ENCODE measurements at regions not wholly inside any gene's neighbourhood (a gene's known extent, or its start where the extent isn't known, plus 50 kb on each side); places are given as distances from the start of the nearest gene placed in this dataset.

GRCh38 chr7:136180984-136181383, 203.8 kb upstream of the MTPN start:
- Histone ChIP-seq H3K18ac (ENCODE audit: low read depth, low read length) (no peak overlapping the region), H3K56ac (ENCODE audit: extremely low read depth, insufficient read depth, low read length) (no peak overlapping the region), H3K4me3 (ENCODE audit: insufficient read depth, low read depth, low read length) (no peak overlapping the region), H3K79me1 (ENCODE audit: low read depth in 1 of 2, low read length in 2 of 2) (no peaks in the 10 kb centered on the region), H4K8ac (ENCODE audit: low read depth in 2 of 2, low read length in 2 of 2) (no peak overlapping the region), H3K4ac (ENCODE audit: low read depth, low read length) (no peak overlapping the region), H2AFZ (replicated peaks; ENCODE audit: low read length, poor library complexity) (no peak overlapping the region), H3K23ac (ENCODE audit: low read depth, low read length) (no peak overlapping the region), H4K91ac (ENCODE audit: insufficient read depth, low read depth, low read length) (no peak overlapping the region), H3K27me3 (ENCODE audit: control insufficient read depth, insufficient read depth, low read length) (no peaks in the 10 kb centered on the region), H2BK5ac (ENCODE audit: low read depth, low read length, poor library complexity, severe bottlenecking) (no peak overlapping the region), H2AK9ac (replicated peaks; ENCODE audit: low read depth, low read length, poor library complexity) (no peak overlapping the region), H4K5ac (ENCODE audit: low read depth, low read length) (no peak overlapping the region), H3K9me1 (ENCODE audit: insufficient read depth, low read length) (no peaks in the 10 kb centered on the region), H4K20me1 (ENCODE audit: insufficient read depth, low read length) (no peaks in the 10 kb centered on the region), H2BK15ac (ENCODE audit: low read depth, low read length) (no peak overlapping the region), H3K4me2 (ENCODE audit: low read depth, low read length) (no peak overlapping the region), H3K4me1 (ENCODE audit: control insufficient read depth, insufficient read depth, low read length) (no peaks in the 10 kb centered on the region), H2BK120ac (ENCODE audit: low read depth, low read length) (no peak overlapping the region), H2AK5ac (ENCODE audit: low read depth, low read length) (no peak overlapping the region), H3K9ac (ENCODE audit: low read depth, low read length) (no peak overlapping the region), H3K27ac (ENCODE audit: insufficient read depth, low read length) (no peak overlapping the region), H3K14ac (replicated peaks; ENCODE audit: low read depth, low read length) (no peak overlapping the region), H3K36me3 (ENCODE audit: control insufficient read depth, insufficient read depth, low read length) (no peaks in the 10 kb centered on the region), H3K9me3 (ENCODE audit: control insufficient read depth, insufficient read depth, low read length) (no peaks in the 10 kb centered on the region), H2BK20ac (ENCODE audit: low read depth, low read length) (no peak overlapping the region)
- ChIA-PET POLR2A (ENCODE audit: unreplicated experiment) (no interaction called here), CTCF (interaction anchor here (0.6 kb wide), 1 partner anchor 19 kb away, joined by 4 read pairs; no protein-coding TSS in a partner anchor)
- intact Hi-C loops (cut with micrococcal nuclease) = no loop called here
- in situ Hi-C loops (cut with MboI; ENCODE audit: low sequenced_read_pairs) = no loop called here
- DNase-seq (no peak), ATAC-seq (ENCODE audit: low read depth) (no peak)
- no peak for TF ChIP-seq MAFK (IDR thresholded peaks at IDR 0.05; ENCODE audit: low read depth, low read length)
- TF ChIP-seq CEBPB (IDR thresholded peaks at IDR 0.05; ENCODE audit: low read depth, low read length) = no peak
- no peak for TF ChIP-seq SMC3 (IDR thresholded peaks at IDR 0.05; ENCODE audit: low read depth, low read length)
- TF ChIP-seq CTCF (conservative IDR thresholded peaks at IDR 0.05; ENCODE audit: low read depth, low read length) = no peak
- TF ChIP-seq USF2 (IDR thresholded peaks at IDR 0.05; ENCODE audit: low read depth, low read length) = no peak
- TF ChIP-seq CHD1 (IDR thresholded peaks at IDR 0.05; ENCODE audit: low read depth, low read length) = no peak
- TF ChIP-seq ELK1 (IDR thresholded peaks at IDR 0.05; ENCODE audit: borderline replicate concordance, low read depth, low read length) = no peak
- TF ChIP-seq FOS (IDR thresholded peaks at IDR 0.05; ENCODE audit: low read depth, low read length) = no peak
- no peak for TF ChIP-seq NFE2L2 (IDR thresholded peaks at IDR 0.05; ENCODE audit: low read depth, low read length)
- no peak for TF ChIP-seq RCOR1 (IDR thresholded peaks at IDR 0.05; ENCODE audit: insufficient replicate concordance, low read length)
- no TSS peak for BruUV-seq (replicated peaks)
- dilution Hi-C loops (cut with HindIII; ENCODE audit: low sequenced_read_pairs, unreplicated experiment) = no loop called here
- WGBS, 2 experiments (ENCODE audit: extremely low coverage in 2 of 2, insufficient read length in 1 of 2) = 67% methylated on average over 3 of the region's 7 CpGs; no CpG with 5 or more reads in 1 of the 2 experiments
